H1 (cell line): ENCODE measurements at regions not wholly inside any gene's neighbourhood (a gene's known extent, or its start where the extent isn't known, plus 50 kb on each side); places are given as distances from the start of the nearest gene placed in this dataset.

Experiments used
- CTCF ChIA-PET: fragments of 300-600 bp; sonication (Branson Sonifier 250); formaldehyde crosslinking; loops from one replicate; lab custom pipeline; 2021; ENCODE audit not compliant: partially characterized antibody; lab: Charles Lee
- POLR2A ChIA-PET: fragments of 300-600 bp; sonication (Branson Sonifier 250); formaldehyde crosslinking; loops from one replicate; lab custom pipeline; 2021; ENCODE audit warnings: inconsistent platforms; ENCODE audit not compliant: partially characterized antibody; lab: Charles Lee
- DNase-seq, 2 experiments: peaks; one replicate each; pipeline versions ENCODE4 v3.0.0 to v3.0.0-alpha.2; 2010 to 2022; ENCODE audit warnings: low spot score in 2 of 2, low read depth in 1 of 2, mixed read lengths in 1 of 2
- FAIRE-seq: peaks from 2 replicates; lab custom pipeline; 2011; peaks lifted over from hg19 to GRCh38; lab: Jason Lieb, UNC
- H2AFZ ChIP-seq: 2 replicates; pipeline ENCODE4 v1.8.1; 2012; ENCODE audit warnings: low read length, inconsistent platforms
- H2AK5ac ChIP-seq: 2 replicates; pipeline ENCODE4 v1.6.1; 2013; ENCODE audit warnings: low read depth, low read length
- H2BK120ac ChIP-seq: replicated peaks from 2 replicates; pipeline ENCODE3; 2013; ENCODE audit warnings: low read depth, low read length, inconsistent platforms
- H2BK12ac ChIP-seq: 2 replicates; pipeline ENCODE4 v1.6.1; 2013; ENCODE audit warnings: low read depth, low read length
- H2BK15ac ChIP-seq: 2 replicates; pipeline ENCODE4 v1.6.1; 2013; ENCODE audit warnings: low read length
- H2BK20ac ChIP-seq: 2 replicates; pipeline ENCODE4 v1.6.1; 2013; ENCODE audit warnings: low read length
- H2BK5ac ChIP-seq: 2 replicates; pipeline ENCODE4 v1.6.1; 2013; ENCODE audit warnings: low read depth, low read length
- H3K14ac ChIP-seq: 2 replicates; pipeline ENCODE4 v1.6.1; 2013; ENCODE audit warnings: inconsistent platforms; ENCODE audit not compliant: insufficient read length
- H3K18ac ChIP-seq: 2 replicates; pipeline ENCODE4 v1.6.1; 2013; ENCODE audit warnings: low read length; ENCODE audit errors: extremely low read depth
- H3K23ac ChIP-seq: 2 replicates; pipeline ENCODE4 v1.6.1; 2013; ENCODE audit warnings: inconsistent platforms; ENCODE audit not compliant: insufficient read length
- H3K23me2 ChIP-seq: 2 replicates; pipeline ENCODE4 v1.6.1; 2013; ENCODE audit warnings: low read depth, low read length
- H3K27ac ChIP-seq: 2 replicates; pipeline ENCODE4 v1.6.1; 2011; ENCODE audit warnings: low read depth, low read length, inconsistent platforms
- H3K27me3 ChIP-seq, 4 experiments: replicated peaks in 1 of 4; 1 replicate in 1 of 4; 2 replicates in 3 of 4; pipeline versions ENCODE4 v1.6.1 to v1.8.1; 2011 to 2013; ENCODE audit warnings: low read length in 3 of 4, mild to moderate bottlenecking in 3 of 4, inconsistent platforms in 2 of 4, mixed read lengths in 2 of 4, moderate library complexity in 1 of 4; ENCODE audit not compliant: control insufficient read depth in 3 of 4, insufficient read depth in 3 of 4; ENCODE audit errors: extremely low read depth in 1 of 4
- H3K36me3 ChIP-seq, 4 experiments: 2 replicates each; pipeline versions ENCODE4 v1.6.1 to v1.8.1; 2011 to 2013; ENCODE audit warnings: mild to moderate bottlenecking in 4 of 4, low read length in 3 of 4, moderate library complexity in 2 of 4, control low read depth in 1 of 4, inconsistent platforms in 1 of 4; ENCODE audit not compliant: insufficient read depth in 4 of 4, control insufficient read depth in 2 of 4
- H3K4ac ChIP-seq: replicated peaks from 2 replicates; pipeline ENCODE3; 2013; ENCODE audit warnings: low read length, low read depth, mixed read lengths, inconsistent platforms; ENCODE audit not compliant: insufficient read length
- H3K4me1 ChIP-seq, 4 experiments: replicated peaks in 1 of 4; 1 replicate in 1 of 4; 2 replicates in 3 of 4; pipeline versions ENCODE4 v1.6.1 to v1.8.1; 2011 to 2013; ENCODE audit warnings: low read length in 3 of 4, inconsistent platforms in 2 of 4, mixed read lengths in 1 of 4; ENCODE audit not compliant: insufficient read depth in 4 of 4, control insufficient read depth in 3 of 4
- H3K4me2 ChIP-seq, 2 experiments: 2 replicates each; pipeline versions ENCODE4 v1.6.1 to v1.8.1; 2011 to 2013; ENCODE audit warnings: low read depth in 2 of 2, low read length in 2 of 2, control low read depth in 1 of 2, inconsistent platforms in 1 of 2, mild to moderate bottlenecking in 1 of 2; ENCODE audit not compliant: insufficient read depth in 1 of 2
- H3K4me3 ChIP-seq, 4 experiments: fragments of 200-600, 300-600 bp in 1 of 4; sonication (generic), shearing (Covaris generic), sonication (Bioruptor Twin) in 1 of 4; 2 replicates each; pipeline versions ENCODE4 v1.5.1 to v1.8.1; 2011 to 2016; ENCODE audit warnings: low read length in 4 of 4, low read depth in 3 of 4, control low read depth in 2 of 4, inconsistent platforms in 2 of 4, mild to moderate bottlenecking in 2 of 4, mixed read lengths in 1 of 4, moderate library complexity in 1 of 4; ENCODE audit not compliant: insufficient read depth in 2 of 4; ENCODE audit errors: extremely low read depth in 1 of 4
- H3K56ac ChIP-seq: replicated peaks from 2 replicates; pipeline ENCODE3; 2013; ENCODE audit warnings: low read depth, mild to moderate bottlenecking, mixed read lengths, low read length, inconsistent platforms; ENCODE audit not compliant: insufficient read length
- H3K79me1 ChIP-seq: 2 replicates; pipeline ENCODE4 v1.6.1; 2013; ENCODE audit warnings: low read depth, low read length, control low read depth
- H3K79me2 ChIP-seq, 2 experiments: 2 replicates each; pipeline versions ENCODE4 v1.6.1 to v1.8.1; 2012 to 2013; ENCODE audit warnings: low read length in 2 of 2, mild to moderate bottlenecking in 2 of 2, inconsistent platforms in 1 of 2; ENCODE audit not compliant: insufficient read depth in 2 of 2, control insufficient read depth in 1 of 2
- H3K9ac ChIP-seq, 4 experiments: replicated peaks in 1 of 4; 1 replicate in 1 of 4; 2 replicates in 3 of 4; pipeline versions ENCODE4 v1.6.1 to v1.8.1; 2011 to 2013; ENCODE audit warnings: low read depth in 3 of 4, low read length in 3 of 4, control low read depth in 2 of 4, mild to moderate bottlenecking in 2 of 4, moderate library complexity in 2 of 4, inconsistent platforms in 1 of 4; ENCODE audit errors: extremely low read depth in 1 of 4
- H3K9me3 ChIP-seq, 2 experiments: 2 replicates each; pipeline versions ENCODE4 v1.6.1 to v1.8.1; 2012 to 2013; ENCODE audit warnings: mild to moderate bottlenecking in 2 of 2, moderate library complexity in 2 of 2, control low read depth in 1 of 2, inconsistent platforms in 1 of 2, low read depth in 1 of 2, low read length in 1 of 2, mixed read lengths in 1 of 2; ENCODE audit not compliant: insufficient read depth in 2 of 2
- H4K20me1 ChIP-seq, 2 experiments: replicated peaks in 1 of 2; 2 replicates each; pipeline versions ENCODE3 to v1.8.1; 2011 to 2013; ENCODE audit warnings: inconsistent platforms in 2 of 2, low read length in 2 of 2, mild to moderate bottlenecking in 1 of 2; ENCODE audit not compliant: insufficient read depth in 2 of 2, control insufficient read depth in 1 of 2
- H4K5ac ChIP-seq: 2 replicates; pipeline ENCODE4 v1.6.1; 2013; ENCODE audit warnings: low read length, low read depth, mixed read lengths, inconsistent platforms; ENCODE audit not compliant: insufficient read length
- H4K8ac ChIP-seq: 2 replicates; pipeline ENCODE4 v1.8.0; 2013; ENCODE audit warnings: mild to moderate bottlenecking, moderate library complexity, low read length, inconsistent platforms; ENCODE audit not compliant: insufficient read depth; ENCODE audit errors: extremely low read depth
- H4K91ac ChIP-seq: replicated peaks from 2 replicates; pipeline ENCODE3; 2013; ENCODE audit warnings: low read length, mixed read lengths, inconsistent platforms; ENCODE audit not compliant: insufficient read length
- GABPA ChIP-seq: IDR thresholded peaks from 2 replicates; pipeline ENCODE4 v1.6.1; 2011; ENCODE audit warnings: mild to moderate bottlenecking, low read length, moderate library complexity, borderline replicate concordance; ENCODE audit not compliant: insufficient read depth
- KDM4A ChIP-seq: IDR thresholded peaks from one replicate; pipeline ENCODE4 v1.7.1; 2012; ENCODE audit warnings: low read depth, mild to moderate bottlenecking, moderate library complexity, low read length, inconsistent platforms; ENCODE audit not compliant: severe bottlenecking
- SAP30 ChIP-seq: fragments of 300-600 bp; sonication (generic); IDR thresholded peaks from 2 replicates; pipeline ENCODE4 v1.7.1; 2012; ENCODE audit warnings: low read length, moderate library complexity, mild to moderate bottlenecking, inconsistent platforms; ENCODE audit not compliant: insufficient read depth, insufficient replicate concordance
- SRF ChIP-seq: IDR thresholded peaks from 2 replicates; pipeline ENCODE4 v1.6.1; 2011; ENCODE audit warnings: mild to moderate bottlenecking, low read depth, low read length, moderate library complexity
- WGBS, 2 experiments: shearing (Covaris generic) in 1 of 2; methylation state at CpG; one replicate each; pipeline versions ENCODE4 v1.1.6 to v1.1.7; 2013 to 2015; ENCODE audit warnings: low lambda C conversion rate in 2 of 2, mixed read lengths in 2 of 2, inconsistent platforms in 1 of 2, low coverage in 1 of 2, missing lambda C conversion rate in 1 of 2; ENCODE audit not compliant: insufficient replicate concordance in 2 of 2, insufficient coverage in 1 of 2, insufficient read length in 1 of 2; ENCODE audit errors: extremely low coverage in 1 of 2, missing lambda C conversion rate in 1 of 2; 5-methylcytosine and 5-hydroxymethylcytosine counted together

GRCh38 chr10:124888262-124888661 lies 53.7 kb upstream of the ZRANB1 start:
- Histone ChIP-seq H3K9me3 (no peaks in the 10 kb centered on the region), H3K23ac (no peak overlapping the region), H3K56ac (no peak overlapping the region), H3K18ac (no peak overlapping the region), H4K20me1 (peaks cover 0 to 2% of the 10 kb centered on the region in 2 experiments), H4K5ac (no peak overlapping the region), H4K8ac (no peak overlapping the region), H4K91ac (no peak overlapping the region), H2BK20ac (no peak overlapping the region), H2BK5ac (no peak overlapping the region), H3K27me3 (no peaks in the 10 kb centered on the region), H2AK5ac (no peak overlapping the region), H3K14ac (no peak overlapping the region)
- 93% methylated on average over 1 of the region's 1 CpG; no CpG with 5 or more reads in 1 of the 2 experiments for WGBS, 2 experiments
- DNase-seq = no peak
- POLR2A ChIA-PET = interaction anchor here (0.7 to 1.5 kb wide), 2 partner anchors 29 to 71 kb away, joined by 3 read pairs; no protein-coding TSS in a partner anchor
- TF ChIP-seq GABPA = no peak
- no peak for TF ChIP-seq SRF
- no peak for TF ChIP-seq KDM4A
- TF ChIP-seq SAP30 = no peak
- TF ChIP-seq, all 59 proteins: peak for 0
- no peak overlapping the region for H2BK12ac ChIP-seq
- H3K4ac ChIP-seq = no peak overlapping the region
- H3K4me2 ChIP-seq = no peak overlapping the region
- H2BK15ac ChIP-seq = no peak overlapping the region
- H3K4me3 ChIP-seq = no peak overlapping the region
- H3K27ac ChIP-seq = no peak overlapping the region
- H3K9ac ChIP-seq = no peak overlapping the region
- H3K4me1 ChIP-seq = no peaks in the 10 kb centered on the region; a peak in 1 of 7 replicates
- FAIRE-seq = no peak
- H2AFZ ChIP-seq = no peak overlapping the region
- CTCF ChIA-PET = no interaction called here
- no peaks in the 10 kb centered on the region for H3K79me2 ChIP-seq
- H3K36me3 ChIP-seq = no peaks in the 10 kb centered on the region
- no peak overlapping the region for H2BK120ac ChIP-seq
- no peaks in the 10 kb centered on the region for H3K23me2 ChIP-seq
- no peaks in the 10 kb centered on the region for H3K79me1 ChIP-seq
